Thyroid gland (tissue), 4 donors: ENCODE measurements at regions not wholly inside any gene's neighbourhood (a gene's known extent, or its start where the extent isn't known, plus 50 kb on each side); places are given as distances from the start of the nearest gene placed in this dataset.

Experiments used
- POLR2A ChIP-seq, 2 donors: fragments of 450-650 bp; IDR thresholded peaks; one replicate each; pipeline ENCODE4 v1.6.1; 2017; ENCODE audit warnings: antibody characterized with exemption in 2 of 2, mild to moderate bottlenecking in 2 of 2, moderate library complexity in 1 of 2
- TF ChIP-seq, protein P1 (sequence below), 6 experiments: fragments of 200-600 bp in 3 of 6; fragments of 450-650 bp in 3 of 6; sonication (generic) in 3 of 6; IDR thresholded peaks; one replicate each; pipeline ENCODE4 v1.5.1; 2016 to 2019; ENCODE audit warnings: antibody characterized with exemption in 6 of 6, mild to moderate bottlenecking in 2 of 6, inconsistent platforms in 1 of 6, moderate library complexity in 1 of 6

DNA sequence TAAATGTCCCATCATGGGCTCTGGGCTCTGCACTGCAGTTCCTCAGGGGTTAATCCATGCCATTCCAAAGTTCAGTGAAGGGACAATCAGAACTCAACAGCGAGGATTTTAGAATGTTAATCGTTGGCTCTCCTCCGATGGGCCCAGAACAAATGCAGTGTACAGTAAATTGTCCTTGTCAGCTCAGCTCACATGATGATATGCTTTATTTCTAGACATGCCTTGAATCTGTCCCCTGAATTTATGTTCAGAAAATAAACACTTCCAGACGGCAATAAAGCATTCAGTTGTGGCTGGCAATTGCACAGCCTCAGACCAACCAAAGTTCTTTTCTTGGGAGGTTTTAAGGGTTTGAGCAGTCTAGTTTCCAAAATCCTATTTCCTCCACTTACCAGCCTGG, 981.2 kb downstream of the BCL11A start:
- no peak for TF ChIP-seq POLR2A (IDR thresholded peaks at IDR 0.05)
- TF ChIP-seq, protein P1, sequence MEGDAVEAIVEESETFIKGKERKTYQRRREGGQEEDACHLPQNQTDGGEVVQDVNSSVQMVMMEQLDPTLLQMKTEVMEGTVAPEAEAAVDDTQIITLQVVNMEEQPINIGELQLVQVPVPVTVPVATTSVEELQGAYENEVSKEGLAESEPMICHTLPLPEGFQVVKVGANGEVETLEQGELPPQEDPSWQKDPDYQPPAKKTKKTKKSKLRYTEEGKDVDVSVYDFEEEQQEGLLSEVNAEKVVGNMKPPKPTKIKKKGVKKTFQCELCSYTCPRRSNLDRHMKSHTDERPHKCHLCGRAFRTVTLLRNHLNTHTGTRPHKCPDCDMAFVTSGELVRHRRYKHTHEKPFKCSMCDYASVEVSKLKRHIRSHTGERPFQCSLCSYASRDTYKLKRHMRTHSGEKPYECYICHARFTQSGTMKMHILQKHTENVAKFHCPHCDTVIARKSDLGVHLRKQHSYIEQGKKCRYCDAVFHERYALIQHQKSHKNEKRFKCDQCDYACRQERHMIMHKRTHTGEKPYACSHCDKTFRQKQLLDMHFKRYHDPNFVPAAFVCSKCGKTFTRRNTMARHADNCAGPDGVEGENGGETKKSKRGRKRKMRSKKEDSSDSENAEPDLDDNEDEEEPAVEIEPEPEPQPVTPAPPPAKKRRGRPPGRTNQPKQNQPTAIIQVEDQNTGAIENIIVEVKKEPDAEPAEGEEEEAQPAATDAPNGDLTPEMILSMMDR (IDR thresholded peaks at IDR 0.05): no peak
